AG04450 (cell line): ENCODE measurements at regions not wholly inside any gene's neighbourhood (a gene's known extent, or its start where the extent isn't known, plus 50 kb on each side); places are given as distances from the start of the nearest gene placed in this dataset.

ENCODE experiments used
- CTCF ChIA-PET: fragments of 300-600, 350-600 bp; formaldehyde crosslinking; extraction: SDS; loops from one replicate; lab custom pipeline; 2022; ENCODE audit warnings: antibody characterized with exemption, inconsistent platforms; lab: Charles Lee
- POLR2A ChIA-PET: fragments of 350-600 bp; formaldehyde crosslinking; extraction: SDS; loops from one replicate; lab custom pipeline; 2021; ENCODE audit warnings: antibody characterized with exemption, inconsistent platforms; lab: Yijun Ruan, JAX
- DNase-seq: peaks from one replicate; pipeline ENCODE4 v3.0.0-alpha.2; 2011; ENCODE audit warnings: low read depth, low spot score
- H3K27ac ChIP-seq: one replicate; pipeline ENCODE4 v1.5.1; 2012; ENCODE audit warnings: low read depth, low read length, control low read depth
- H3K27me3 ChIP-seq: one replicate; pipeline ENCODE4 v1.6.0; 2012; ENCODE audit warnings: low read length; ENCODE audit not compliant: control insufficient read depth, insufficient read depth
- H3K4me3 ChIP-seq: 2 replicates; pipeline ENCODE4 v1.5.1; 2011; ENCODE audit warnings: mild to moderate bottlenecking, low read depth, low read length, control low read depth
- H3K9me3 ChIP-seq: 2 replicates; pipeline ENCODE4 v1.5.1; 2012; ENCODE audit warnings: low read length; ENCODE audit not compliant: control insufficient read depth, insufficient read depth
- TF ChIP-seq, protein P1 (sequence below): IDR thresholded peaks from 2 replicates; pipeline ENCODE4 v1.5.1; 2011; ENCODE audit warnings: low read depth, low read length, control low read depth, inconsistent platforms

DNA sequence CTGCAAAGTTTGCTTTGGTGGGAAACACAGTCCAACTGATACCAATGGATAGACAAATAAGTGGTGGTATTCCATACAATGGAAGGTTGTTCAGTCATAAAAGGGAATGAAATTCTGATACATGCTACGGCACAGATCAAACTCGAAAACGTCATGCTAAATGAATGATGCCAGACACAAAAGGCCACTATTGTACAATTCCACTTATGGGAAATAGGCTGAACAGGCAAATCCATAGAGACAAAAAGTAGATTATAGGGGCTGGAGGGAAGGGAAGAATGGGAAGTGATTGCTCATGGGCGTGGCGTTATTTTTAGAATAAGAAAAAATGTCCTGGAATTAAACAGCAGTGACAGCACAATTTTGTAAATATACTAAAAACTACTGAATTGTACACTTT is 66.0 kb upstream of the FOXK1 start:
- CTCF ChIA-PET: interaction anchor here (3.1 kb wide), 1 partner anchor 15 kb away, joined by 20 read pairs; no protein-coding TSS in a partner anchor
- H3K4me3 ChIP-seq: no peak overlapping the region
- no peaks in the 10 kb centered on the region for H3K27me3 ChIP-seq
- POLR2A ChIA-PET: no interaction called here
- no peaks in the 10 kb centered on the region for H3K9me3 ChIP-seq
- DNase-seq: no peak
- no peak overlapping the region for H3K27ac ChIP-seq
- TF ChIP-seq, protein P1, sequence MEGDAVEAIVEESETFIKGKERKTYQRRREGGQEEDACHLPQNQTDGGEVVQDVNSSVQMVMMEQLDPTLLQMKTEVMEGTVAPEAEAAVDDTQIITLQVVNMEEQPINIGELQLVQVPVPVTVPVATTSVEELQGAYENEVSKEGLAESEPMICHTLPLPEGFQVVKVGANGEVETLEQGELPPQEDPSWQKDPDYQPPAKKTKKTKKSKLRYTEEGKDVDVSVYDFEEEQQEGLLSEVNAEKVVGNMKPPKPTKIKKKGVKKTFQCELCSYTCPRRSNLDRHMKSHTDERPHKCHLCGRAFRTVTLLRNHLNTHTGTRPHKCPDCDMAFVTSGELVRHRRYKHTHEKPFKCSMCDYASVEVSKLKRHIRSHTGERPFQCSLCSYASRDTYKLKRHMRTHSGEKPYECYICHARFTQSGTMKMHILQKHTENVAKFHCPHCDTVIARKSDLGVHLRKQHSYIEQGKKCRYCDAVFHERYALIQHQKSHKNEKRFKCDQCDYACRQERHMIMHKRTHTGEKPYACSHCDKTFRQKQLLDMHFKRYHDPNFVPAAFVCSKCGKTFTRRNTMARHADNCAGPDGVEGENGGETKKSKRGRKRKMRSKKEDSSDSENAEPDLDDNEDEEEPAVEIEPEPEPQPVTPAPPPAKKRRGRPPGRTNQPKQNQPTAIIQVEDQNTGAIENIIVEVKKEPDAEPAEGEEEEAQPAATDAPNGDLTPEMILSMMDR: no peak

DNA sequence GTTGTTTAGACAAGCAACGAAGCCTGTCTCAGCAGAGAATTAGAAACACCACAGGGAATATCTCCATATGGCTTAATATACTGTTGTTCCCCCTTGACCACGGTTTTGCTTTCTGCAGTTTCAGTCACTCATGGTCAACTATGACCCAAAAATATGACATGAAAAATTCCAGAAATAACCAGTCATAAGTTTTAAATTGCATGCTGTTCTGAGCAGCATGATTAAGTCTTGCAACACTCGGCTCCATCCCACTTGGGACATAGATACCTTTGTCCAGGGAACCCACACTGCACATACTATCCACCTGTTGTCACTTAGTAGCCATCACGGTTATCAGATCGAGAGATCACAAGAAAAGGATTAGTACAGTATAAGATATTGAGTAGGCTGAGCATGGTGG is 60.7 kb upstream of the FOXK1 start:
- CTCF ChIA-PET: no interaction called here
- no peak for DNase-seq
- POLR2A ChIA-PET: no interaction called here
- H3K9me3 ChIP-seq: peaks cover 8% of the 10 kb centered on the region
- no peak overlapping the region for H3K27ac ChIP-seq
- TF ChIP-seq, protein P1: no peak
- no peaks in the 10 kb centered on the region for H3K27me3 ChIP-seq
- no peak overlapping the region for H3K4me3 ChIP-seq

DNA sequence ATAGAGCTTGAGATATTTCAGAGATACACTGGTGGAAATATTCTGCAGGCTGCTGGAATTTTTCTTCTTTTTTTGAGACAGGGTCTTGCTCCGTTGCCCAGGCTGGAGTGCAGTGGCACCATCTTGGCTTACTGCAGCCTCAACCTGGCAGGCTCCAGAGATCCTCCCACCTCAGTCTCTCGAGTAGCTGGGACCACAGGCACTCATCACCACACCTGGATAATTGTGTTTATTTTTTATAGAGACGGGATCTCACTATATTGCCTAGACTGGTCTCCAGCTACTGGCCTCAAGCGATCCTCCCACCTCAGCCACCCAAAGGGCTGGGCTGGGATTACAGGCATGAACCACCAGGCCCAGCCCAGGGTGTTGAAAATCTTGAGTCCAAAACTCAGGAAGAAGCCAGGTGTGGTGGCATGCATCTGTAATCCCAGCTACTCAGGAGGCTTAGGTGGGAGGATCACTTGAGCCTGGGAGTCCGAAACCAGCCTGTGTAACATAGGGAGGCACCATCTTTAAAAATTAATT is 55.7 kb upstream of the FOXK1 start:
- Histone ChIP-seq H3K4me3 (no peak overlapping the region), H3K9me3 (peaks cover 8% of the 10 kb centered on the region), H3K27me3 (peaks cover 7% of the 10 kb centered on the region), H3K27ac (no peak overlapping the region)
- ChIA-PET POLR2A (no interaction called here), CTCF (interaction anchor here (0.6 to 2.0 kb wide), 2 partner anchors 15 to 791 kb away, joined by 3 to 7 read pairs; no protein-coding TSS in a partner anchor)
- TF ChIP-seq, protein P1: no peak
- no peak for DNase-seq

DNA sequence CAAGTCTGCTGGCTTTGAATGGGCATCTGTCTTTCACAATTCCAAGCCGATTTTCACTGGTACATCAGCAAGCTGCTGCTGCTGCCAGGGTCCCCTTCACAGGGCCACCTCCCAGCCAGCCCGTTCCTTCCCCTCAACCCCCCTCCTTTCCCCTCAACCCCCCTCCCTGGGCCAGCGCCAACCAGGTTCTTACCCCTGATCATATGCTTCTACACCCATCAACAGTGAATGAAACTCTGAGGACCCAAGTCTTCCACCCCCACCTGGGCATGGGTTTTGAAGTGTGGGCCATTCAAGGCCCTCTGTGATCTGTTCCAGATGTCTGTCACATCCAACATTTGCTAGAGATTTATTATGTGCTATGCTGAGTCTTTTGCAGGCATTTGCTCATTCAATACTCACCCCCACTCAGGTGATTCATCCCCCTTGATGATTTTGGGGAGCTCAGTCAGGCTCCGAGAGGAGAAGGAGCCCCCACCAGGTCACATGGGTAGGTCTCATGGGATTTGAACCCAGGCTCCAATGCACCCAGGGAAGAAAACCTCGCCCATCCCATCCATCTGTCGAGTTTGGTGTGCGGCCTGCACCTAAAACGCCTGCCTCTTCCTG is 52.7 kb upstream of the FOXK1 start:
- Histone ChIP-seq H3K27me3 (peaks cover 7% of the 10 kb centered on the region), H3K4me3 (no peak overlapping the region), H3K9me3 (no peaks in the 10 kb centered on the region), H3K27ac (no peak overlapping the region)
- DNase-seq: no peak
- TF ChIP-seq, protein P1: no peak
- ChIA-PET CTCF (no interaction called here), POLR2A (no interaction called here)
